ENCODE measurements at regions not wholly inside any gene's neighbourhood (a gene's known extent, or its start where the extent isn't known, plus 50 kb on each side); places are given as distances from the start of the nearest gene placed in this dataset.

GRCh38 chr7:67698354-67698753, 701.7 kb downstream of the TYW1 start:
- DNase-seq = no peak

GRCh38 chr7:67705850-67706249, 709.2 kb downstream of the TYW1 start:
- DNase-seq = no peak

DNA sequence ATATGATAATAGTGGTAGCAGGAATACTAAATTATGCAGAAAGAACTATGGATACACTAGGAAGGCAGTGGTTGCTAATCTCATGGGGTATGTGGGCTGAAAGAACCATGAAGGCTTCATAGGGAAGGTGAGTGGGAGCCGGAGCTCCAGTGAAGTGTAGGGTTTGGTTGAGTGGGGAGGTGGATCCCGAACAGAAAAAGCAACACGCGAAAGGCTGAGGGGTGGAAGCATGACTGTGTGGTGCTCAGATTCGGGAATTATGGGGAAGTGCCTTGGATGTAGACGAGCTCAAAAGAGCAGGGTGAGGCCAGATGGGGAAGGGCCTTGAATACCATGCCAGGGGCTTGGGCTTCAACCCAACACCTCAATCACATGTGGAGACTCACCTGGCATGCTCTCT, 715.1 kb downstream of the TYW1 start:
- no peak for DNase-seq

GRCh38 chr7:67713451-67714056, 716.9 kb downstream of the TYW1 start:
- no peak for DNase-seq

DNA sequence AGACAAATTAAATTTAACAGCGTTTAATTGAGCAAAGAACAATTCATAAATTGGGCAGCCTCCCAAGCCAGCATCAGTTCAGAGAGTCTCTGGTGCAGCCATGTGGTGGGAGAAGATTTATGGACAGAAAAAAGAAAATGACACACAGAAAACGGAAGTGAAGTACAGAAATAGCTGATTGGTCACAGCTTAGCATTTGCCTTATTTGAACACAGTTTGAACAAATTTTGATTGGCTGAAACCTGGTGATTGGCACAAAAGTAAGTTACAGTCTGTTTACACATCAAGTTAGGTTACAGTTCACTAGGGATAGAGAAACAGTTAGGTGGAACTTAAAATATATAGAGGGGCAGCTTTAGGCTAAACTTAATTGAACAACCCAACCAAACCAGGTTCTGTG, 720.1 kb downstream of the TYW1 start:
- no peak for DNase-seq

DNA sequence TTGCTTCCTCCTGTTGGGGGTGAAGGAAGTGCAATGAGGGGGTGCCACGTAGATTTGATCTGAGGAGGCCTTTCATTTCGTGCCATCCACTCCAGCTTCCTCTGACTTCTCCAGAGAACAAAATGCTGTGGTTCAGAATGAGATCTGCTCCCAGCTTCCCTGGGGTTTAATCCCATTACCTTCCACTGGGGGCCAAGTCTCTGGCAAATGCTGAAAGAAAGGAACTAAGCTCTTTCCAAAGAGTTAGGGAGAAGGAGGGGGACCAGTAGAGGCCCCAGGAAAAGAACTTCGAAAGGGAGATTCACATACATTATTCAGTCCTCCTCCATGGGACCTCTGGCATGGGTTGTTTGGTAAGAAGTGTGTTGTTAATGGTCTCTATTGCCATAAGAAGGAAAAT, 727.0 kb downstream of the TYW1 start:
- no peak for DNase-seq

- DNase-seq = no peak
These were observed 727.8 kb downstream of the TYW1 start for GRCh38 chr7:67724435-67724834.

GRCh38 chr7:67724955-67725354, 728.3 kb downstream of the TYW1 start:
- DNase-seq = no peak

- no peak for DNase-seq
These were observed 728.8 kb downstream of the TYW1 start for GRCh38 chr7:67725423-67725822.

GRCh38 chr7:67729771-67730170, 733.1 kb downstream of the TYW1 start:
- DNase-seq = no peak

GRCh38 chr7:67731704-67732103, 735.1 kb downstream of the TYW1 start:
- no peak for DNase-seq

GRCh38 chr7:67732898-67733297, 736.3 kb downstream of the TYW1 start:
- DNase-seq = no peak

GRCh38 chr7:67738145-67738544, 741.5 kb downstream of the TYW1 start:
- DNase-seq = no peak

DNA sequence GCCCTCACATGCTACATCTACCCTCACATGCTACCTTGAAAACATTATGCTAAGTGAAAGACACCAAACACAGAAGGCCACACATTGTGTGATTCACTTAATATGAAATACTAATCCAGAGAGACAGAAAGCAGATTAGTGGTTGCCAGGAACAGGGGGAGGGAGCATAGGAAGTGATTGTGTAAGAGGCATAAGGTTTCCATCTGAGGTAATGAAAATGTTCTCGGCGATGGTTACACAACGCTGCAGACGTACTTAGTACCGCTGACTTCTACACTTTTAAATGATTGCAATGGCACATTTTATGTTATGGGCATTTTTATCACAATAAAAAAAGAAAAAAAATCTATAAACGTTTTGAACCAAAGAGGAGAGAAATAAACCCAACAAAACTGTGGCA, 742.3 kb downstream of the TYW1 start:
- DNase-seq = no peak

DNA sequence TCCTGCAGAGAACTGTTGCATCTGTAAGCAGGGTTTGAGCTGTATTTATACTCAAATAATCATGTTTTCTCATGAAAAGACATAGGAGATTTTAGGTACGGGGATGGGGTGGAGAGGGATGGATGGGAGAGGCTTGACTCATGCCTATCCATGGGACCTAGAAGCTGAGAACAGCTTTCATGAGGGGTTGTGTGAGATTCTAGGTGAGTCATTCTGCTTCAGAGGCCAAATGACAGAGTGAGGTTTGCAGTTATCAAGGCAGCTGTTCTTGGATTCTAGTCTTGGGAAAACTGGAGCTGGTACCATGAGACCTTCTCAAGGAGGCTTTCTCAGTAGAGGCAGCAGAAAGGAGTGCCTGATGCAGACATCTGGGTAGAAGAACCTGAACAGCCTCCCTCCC, 746.9 kb downstream of the TYW1 start:
- DNase-seq = no peak

GRCh38 chr7:67752227-67752626, 755.6 kb downstream of the TYW1 start:
- no peak for DNase-seq

- DNase-seq = no peak
These were observed 757.3 kb downstream of the TYW1 start for GRCh38 chr7:67753891-67754290.

GRCh38 chr7:67754651-67755050, 758.0 kb downstream of the TYW1 start:
- DNase-seq = no peak

DNA sequence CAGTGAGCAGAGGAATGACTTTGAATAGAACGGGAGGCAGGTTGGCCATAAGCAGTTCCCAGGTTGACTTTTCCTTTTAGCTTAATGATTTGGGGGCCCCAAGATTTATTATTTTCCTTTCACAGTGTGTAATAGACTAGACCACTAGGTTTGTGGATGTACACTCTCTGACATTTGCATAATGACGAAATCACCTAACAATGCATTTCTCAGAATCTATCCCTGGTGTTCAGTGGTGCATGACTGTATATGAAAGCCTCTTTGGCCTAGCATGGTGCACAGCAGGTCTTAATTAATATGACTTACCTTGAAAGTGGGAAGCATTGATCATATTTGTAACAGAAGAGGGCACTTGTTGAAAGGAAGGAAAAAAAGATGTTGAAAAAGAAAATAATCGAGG, 761.9 kb downstream of the TYW1 start:
- no peak for DNase-seq

DNA sequence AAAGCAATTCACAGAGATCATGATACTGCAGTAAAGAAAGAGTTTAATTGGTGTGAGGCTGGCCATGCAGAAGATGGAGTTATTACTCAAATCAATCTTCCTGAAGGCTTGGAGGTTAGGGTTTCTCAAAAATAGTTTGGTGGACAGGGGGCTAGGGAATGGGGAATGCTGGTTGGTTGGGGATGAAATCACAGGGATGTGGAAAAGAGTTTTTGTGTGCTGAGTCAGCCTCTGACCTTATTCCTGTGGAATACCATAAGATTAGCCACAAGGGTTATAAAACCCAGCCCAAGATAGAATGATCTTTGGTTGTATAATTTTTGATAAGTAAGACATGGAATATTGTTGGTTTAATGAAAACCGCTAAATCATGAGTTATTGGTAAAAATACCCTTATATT, 764.3 kb downstream of the TYW1 start:
- DNase-seq = no peak

- no peak for DNase-seq
These were observed 765.9 kb downstream of the TYW1 start for GRCh38 chr7:67762516-67762915.

DNA sequence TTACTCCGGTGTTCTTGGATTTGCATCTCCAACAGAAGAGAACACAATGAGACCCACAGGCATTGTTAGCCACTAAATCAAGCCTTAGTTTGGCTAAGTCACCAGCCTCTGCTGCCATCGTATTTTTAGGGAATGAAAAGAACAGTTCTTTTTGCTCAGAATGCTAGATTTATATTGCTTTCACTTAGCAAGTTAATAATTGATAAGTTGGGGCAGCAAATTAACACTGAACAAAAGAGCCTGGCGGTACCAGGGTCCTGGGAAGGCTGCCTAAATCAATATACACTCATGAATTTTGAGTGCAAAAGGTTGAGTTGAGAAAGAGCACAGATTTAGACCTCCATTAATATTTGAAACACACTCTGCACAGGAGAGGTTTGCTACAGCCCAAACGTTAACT, 767.7 kb downstream of the TYW1 start:
- no peak for DNase-seq

- DNase-seq = no peak
These were observed 769.0 kb downstream of the TYW1 start for GRCh38 chr7:67765481-67766175.

DNA sequence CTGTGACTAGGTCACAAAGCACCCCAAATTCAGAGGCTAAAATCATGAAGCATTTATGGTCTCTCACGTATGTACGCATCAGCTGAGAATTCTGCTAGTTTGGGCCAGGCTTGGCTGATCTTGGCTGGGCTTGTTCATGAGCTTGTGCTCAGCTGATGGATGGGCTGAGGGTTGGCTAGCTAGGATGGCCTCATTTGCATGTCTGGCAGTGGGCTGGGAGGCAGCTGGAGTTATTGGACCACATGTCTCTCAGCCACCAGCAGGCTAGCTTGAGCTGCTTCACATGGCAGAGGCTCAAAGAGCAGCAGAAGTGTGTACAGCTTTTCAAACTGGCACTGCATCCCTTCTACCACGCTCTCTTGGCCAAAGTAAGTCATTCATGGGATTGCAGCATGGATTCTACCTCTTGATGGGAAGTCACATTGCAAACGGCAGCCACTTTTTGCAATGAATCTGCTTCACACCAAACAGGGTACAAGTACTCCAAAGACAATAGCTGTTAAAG, 770.3 kb downstream of the TYW1 start:
- DNase-seq = no peak
